Type B pancreatic cell (in vitro differentiated cells): ENCODE measurements at regions not wholly inside any gene's neighbourhood (a gene's known extent, or its start where the extent isn't known, plus 50 kb on each side); places are given as distances from the start of the nearest gene placed in this dataset.
A peak's percentile ranks its signal among the peaks of the same experiment; 100 is the strongest.

Source experiments
- DNase-seq: peaks from one replicate; pipeline ENCODE4 v3.0.0; 2021; ENCODE audit warnings: mixed read lengths; ENCODE audit not compliant: unreplicated experiment; ENCODE audit errors: extremely low spot score
- H3K27ac Mint-ChIP-seq: 2 replicates; pipeline ENCODE4 v1.8.0; 2021; ENCODE audit warnings: mild to moderate bottlenecking, mixed read lengths
- H3K27me3 Mint-ChIP-seq: 2 replicates; pipeline ENCODE4 v1.8.0; 2021; ENCODE audit warnings: mixed read lengths
- H3K36me3 Mint-ChIP-seq: 2 replicates; pipeline ENCODE4 v1.8.0; 2021; ENCODE audit warnings: mixed read lengths
- H3K4me1 Mint-ChIP-seq: one replicate; pipeline ENCODE4 v1.8.0; 2021; ENCODE audit warnings: mixed read lengths; ENCODE audit not compliant: unreplicated experiment
- H3K4me3 Mint-ChIP-seq: 2 replicates; pipeline ENCODE4 v1.8.0; 2021; ENCODE audit warnings: mild to moderate bottlenecking, mixed read lengths
- H3K9me3 Mint-ChIP-seq: 2 replicates; pipeline ENCODE4 v1.8.0; 2021; ENCODE audit warnings: mixed read lengths
- TF ChIP-seq, protein P1 (sequence below): fragments of 200-600 bp; sonication (generic); conservative IDR thresholded peaks from 2 replicates; pipeline ENCODE4 v1.5.0; 2021; ENCODE audit warnings: antibody characterized with exemption, mild to moderate bottlenecking

DNA sequence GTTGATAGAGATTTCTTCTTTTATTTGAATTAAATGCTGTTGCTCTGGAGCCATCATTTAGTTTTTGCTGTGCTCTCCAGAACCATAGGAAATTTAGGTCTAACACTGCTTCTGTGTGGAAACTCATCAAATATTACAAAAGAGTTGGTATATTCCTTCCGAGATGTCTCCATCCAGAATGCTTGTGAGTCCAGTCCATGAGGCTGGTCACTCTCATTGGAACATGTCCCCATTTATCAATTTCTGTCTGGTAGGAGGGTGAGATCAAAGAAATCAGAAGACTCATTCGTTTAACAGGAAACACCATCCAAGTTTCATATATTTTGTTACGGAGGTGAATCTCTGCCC is 52.4 kb upstream of the LMO2 start:
- no peaks in the 10 kb centered on the region for H3K9me3 Mint-ChIP-seq
- H3K4me3 Mint-ChIP-seq, result no peak overlapping the region
- H3K27me3 Mint-ChIP-seq, result no peaks in the 10 kb centered on the region
- H3K27ac Mint-ChIP-seq, result no peak overlapping the region
- H3K36me3 Mint-ChIP-seq, result no peaks in the 10 kb centered on the region
- H3K4me1 Mint-ChIP-seq, result peaks cover 21% of the 10 kb centered on the region
- TF ChIP-seq, protein P1, sequence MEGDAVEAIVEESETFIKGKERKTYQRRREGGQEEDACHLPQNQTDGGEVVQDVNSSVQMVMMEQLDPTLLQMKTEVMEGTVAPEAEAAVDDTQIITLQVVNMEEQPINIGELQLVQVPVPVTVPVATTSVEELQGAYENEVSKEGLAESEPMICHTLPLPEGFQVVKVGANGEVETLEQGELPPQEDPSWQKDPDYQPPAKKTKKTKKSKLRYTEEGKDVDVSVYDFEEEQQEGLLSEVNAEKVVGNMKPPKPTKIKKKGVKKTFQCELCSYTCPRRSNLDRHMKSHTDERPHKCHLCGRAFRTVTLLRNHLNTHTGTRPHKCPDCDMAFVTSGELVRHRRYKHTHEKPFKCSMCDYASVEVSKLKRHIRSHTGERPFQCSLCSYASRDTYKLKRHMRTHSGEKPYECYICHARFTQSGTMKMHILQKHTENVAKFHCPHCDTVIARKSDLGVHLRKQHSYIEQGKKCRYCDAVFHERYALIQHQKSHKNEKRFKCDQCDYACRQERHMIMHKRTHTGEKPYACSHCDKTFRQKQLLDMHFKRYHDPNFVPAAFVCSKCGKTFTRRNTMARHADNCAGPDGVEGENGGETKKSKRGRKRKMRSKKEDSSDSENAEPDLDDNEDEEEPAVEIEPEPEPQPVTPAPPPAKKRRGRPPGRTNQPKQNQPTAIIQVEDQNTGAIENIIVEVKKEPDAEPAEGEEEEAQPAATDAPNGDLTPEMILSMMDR, result no peak
- no peak for DNase-seq

DNA sequence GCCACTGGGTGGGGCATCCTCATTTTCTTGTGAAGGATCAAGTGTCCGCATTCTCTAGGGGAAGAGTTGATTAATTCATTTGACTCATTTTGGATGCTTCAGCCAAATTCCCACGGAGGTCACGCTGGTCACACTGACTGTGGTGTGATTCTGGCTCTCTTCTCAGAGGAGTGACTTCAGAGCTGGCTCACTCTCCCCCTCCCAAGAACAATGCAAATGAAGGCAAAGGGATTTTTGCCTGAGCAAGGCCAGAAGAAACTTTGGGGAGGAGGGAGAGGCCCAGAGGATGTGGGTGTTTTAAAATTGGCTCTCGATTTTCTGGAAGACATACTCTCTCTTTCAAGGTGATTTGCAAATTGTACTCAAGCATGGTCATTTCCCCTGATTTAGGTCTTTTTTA is 51.1 kb upstream of the LMO2 start:
- H3K4me3 Mint-ChIP-seq, result no peak overlapping the region
- no peak for DNase-seq
- H3K4me1 Mint-ChIP-seq, result peaks cover 23% of the 10 kb centered on the region
- peak overlapping the region; percentile 61 for H3K27ac Mint-ChIP-seq
- H3K27me3 Mint-ChIP-seq, result no peaks in the 10 kb centered on the region
- H3K36me3 Mint-ChIP-seq, result no peaks in the 10 kb centered on the region
- TF ChIP-seq, protein P1, result no peak
- H3K9me3 Mint-ChIP-seq, result no peaks in the 10 kb centered on the region

DNA sequence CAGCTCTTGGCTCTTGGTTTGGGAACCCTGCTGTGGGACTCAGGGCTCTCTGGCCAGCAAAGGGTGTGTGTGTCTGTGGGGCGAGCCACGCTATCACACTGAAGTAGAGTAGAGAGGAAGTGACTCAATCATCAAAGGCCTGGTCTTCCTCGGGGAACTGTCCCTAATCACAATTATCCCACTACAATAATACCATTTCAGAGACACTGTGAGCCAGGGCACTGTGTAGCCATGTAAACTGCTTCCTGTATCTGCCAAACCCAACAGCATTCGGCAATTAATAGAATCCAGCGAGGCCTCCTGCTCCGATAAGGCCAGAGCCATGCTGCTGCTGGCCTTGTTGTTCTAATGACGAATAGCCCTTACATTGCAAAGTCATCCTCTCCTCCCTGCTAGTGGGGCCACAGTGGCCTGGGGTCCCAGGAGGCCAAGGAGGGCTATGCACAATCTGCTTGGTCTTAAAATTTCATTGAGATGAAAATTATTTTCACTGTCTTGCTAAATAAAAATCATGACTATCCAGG is 49.8 kb upstream of the LMO2 start:
- no peak for DNase-seq
- Mint-ChIP-seq H3K27ac (no peak overlapping the region), H3K36me3 (no peaks in the 10 kb centered on the region), H3K27me3 (no peaks in the 10 kb centered on the region), H3K9me3 (no peaks in the 10 kb centered on the region), H3K4me3 (no peak overlapping the region), H3K4me1 (peaks cover 34% of the 10 kb centered on the region)
- TF ChIP-seq, protein P1, result no peak
